Upper lobe of left lung (tissue), 6 donors: ENCODE measurements at regions not wholly inside any gene's neighbourhood (a gene's known extent, or its start where the extent isn't known, plus 50 kb on each side); places are given as distances from the start of the nearest gene placed in this dataset.

Experiments used
- ATAC-seq, 2 donors: fragments of 200-7000 bp; cut with Tn5 transposase; one replicate each; pipeline ENCODE4 v1.9.1; 2022; ENCODE audit warnings: mild to moderate bottlenecking in 2 of 2, moderate library complexity in 2 of 2; ENCODE audit not compliant: low FRiP score in 2 of 2
- DNase-seq, 2 donors: peaks; one replicate each; pipeline ENCODE4 v3.0.0-alpha.2; 2019 to 2020
- H3K27ac ChIP-seq, 4 donors: fragments of 200-600 bp; sonication (generic); one replicate each; pipeline ENCODE4 v1.5.1; 2016 to 2019
- H3K27me3 ChIP-seq, 4 donors: fragments of 200-600 bp; sonication (generic); one replicate each; pipeline ENCODE4 v1.5.1; 2017 to 2019
- H3K36me3 ChIP-seq, 4 donors: fragments of 200-600 bp; sonication (generic); one replicate each; pipeline ENCODE4 v1.5.1; 2016 to 2019
- H3K4me1 ChIP-seq, 4 donors: fragments of 200-600 bp; sonication (generic); one replicate each; pipeline ENCODE4 v1.5.1; 2018 to 2019
- H3K4me3 ChIP-seq, 4 donors: fragments of 200-600 bp; sonication (generic); one replicate each; pipeline ENCODE4 v1.5.1; 2017 to 2019; ENCODE audit warnings: mild to moderate bottlenecking in 2 of 4, moderate library complexity in 1 of 4
- H3K9me3 ChIP-seq, 4 donors: fragments of 200-600 bp; sonication (generic); one replicate each; pipeline ENCODE4 v1.5.1; 2018 to 2019
- EP300 ChIP-seq, 4 donors: sonication (generic); formaldehyde crosslinking; IDR thresholded peaks; one replicate each; pipeline ENCODE4 v1.5.1; 2017; ENCODE audit warnings: antibody characterized with exemption in 4 of 4, control low read depth in 2 of 4
- POLR2A ChIP-seq, 4 donors: fragments of 450-650 bp; IDR thresholded peaks; one replicate each; pipeline ENCODE4 v1.5.1; 2016 to 2017; ENCODE audit warnings: antibody characterized with exemption in 4 of 4, mild to moderate bottlenecking in 2 of 4
- POLR2AphosphoS5 ChIP-seq, 2 donors: sonication (generic); formaldehyde crosslinking; IDR thresholded peaks; one replicate each; pipeline ENCODE4 v1.5.1; 2017; ENCODE audit warnings: antibody characterized with exemption in 2 of 2
- WGBS, 2 donors: methylation state at CpG; one replicate each; pipeline ENCODE4 v1.1.5; 2017 to 2018; 5-methylcytosine and 5-hydroxymethylcytosine counted together
- TF ChIP-seq, protein P1 (sequence below), 6 experiments: fragments of 450-650 bp in 4 of 6; fragments of 200-600 bp in 2 of 6; sonication (generic) in 2 of 6; IDR thresholded peaks; one replicate each; pipeline ENCODE4 v1.5.1; 2016 to 2019; ENCODE audit warnings: antibody characterized with exemption in 6 of 6
- donor health status: DM: no; HTN: no; CAD: no; lungs with moderate emphysema.
- donor health status: DM: no; HTN: yes; CAD: no; lungs with severe emphysema.

DNA sequence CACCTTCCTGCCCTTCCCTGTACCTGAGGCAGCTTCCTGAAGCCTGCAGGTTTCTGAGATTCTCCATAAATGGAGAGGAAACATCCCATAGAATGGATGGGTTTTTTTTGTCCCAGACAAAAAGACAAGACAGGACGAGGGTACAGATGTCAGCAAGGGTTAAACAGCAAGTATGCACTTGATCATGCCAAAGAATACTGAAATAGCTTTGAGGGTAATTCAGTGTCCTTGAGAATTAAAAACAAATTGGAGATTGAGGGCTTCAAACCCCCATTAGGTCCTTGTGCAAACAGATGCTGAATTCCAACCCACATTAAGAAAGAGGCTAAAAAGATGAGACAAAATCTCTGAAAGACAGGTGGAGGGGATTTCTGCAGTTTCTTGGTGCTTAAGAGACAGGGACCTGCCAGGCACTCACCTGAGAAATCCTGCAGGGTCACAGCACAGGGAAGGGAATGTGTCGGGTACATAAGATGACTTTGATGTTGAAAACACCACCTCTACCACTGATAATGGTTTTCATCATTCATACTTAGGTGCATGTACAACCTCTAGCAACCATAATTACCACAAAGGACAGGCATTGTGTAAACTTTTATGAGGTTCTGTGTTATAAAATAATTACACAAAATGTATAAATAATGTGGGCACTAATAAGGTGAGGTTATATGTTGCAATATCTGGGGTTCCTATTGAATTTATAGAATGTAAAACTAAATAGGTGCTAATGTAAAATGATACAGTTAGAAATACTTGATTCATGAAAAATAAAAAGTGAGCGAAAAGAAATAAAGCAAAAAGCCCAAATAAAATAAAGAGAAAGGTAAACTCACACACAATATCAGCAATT lies 107.1 kb upstream of the TOP3B start:
- no peak for DNase-seq
- no peaks in the 10 kb centered on the region for H3K27me3 ChIP-seq
- no peaks in the 10 kb centered on the region for H3K4me1 ChIP-seq
- H3K4me3 ChIP-seq: no peak overlapping the region
- WGBS, 2 donors: 62 to 68% methylated on average over 3 of the region's 3 CpGs
- H3K27ac ChIP-seq: no peak overlapping the region
- no peaks in the 10 kb centered on the region for H3K9me3 ChIP-seq
- no peaks in the 10 kb centered on the region for H3K36me3 ChIP-seq
- ATAC-seq: no peak
- TF ChIP-seq POLR2A (IDR thresholded peaks at IDR 0.05) (no peak), EP300 (IDR thresholded peaks at IDR 0.05) (no peak), POLR2AphosphoS5 (IDR thresholded peaks at IDR 0.05) (no peak)
- TF ChIP-seq, protein P1, sequence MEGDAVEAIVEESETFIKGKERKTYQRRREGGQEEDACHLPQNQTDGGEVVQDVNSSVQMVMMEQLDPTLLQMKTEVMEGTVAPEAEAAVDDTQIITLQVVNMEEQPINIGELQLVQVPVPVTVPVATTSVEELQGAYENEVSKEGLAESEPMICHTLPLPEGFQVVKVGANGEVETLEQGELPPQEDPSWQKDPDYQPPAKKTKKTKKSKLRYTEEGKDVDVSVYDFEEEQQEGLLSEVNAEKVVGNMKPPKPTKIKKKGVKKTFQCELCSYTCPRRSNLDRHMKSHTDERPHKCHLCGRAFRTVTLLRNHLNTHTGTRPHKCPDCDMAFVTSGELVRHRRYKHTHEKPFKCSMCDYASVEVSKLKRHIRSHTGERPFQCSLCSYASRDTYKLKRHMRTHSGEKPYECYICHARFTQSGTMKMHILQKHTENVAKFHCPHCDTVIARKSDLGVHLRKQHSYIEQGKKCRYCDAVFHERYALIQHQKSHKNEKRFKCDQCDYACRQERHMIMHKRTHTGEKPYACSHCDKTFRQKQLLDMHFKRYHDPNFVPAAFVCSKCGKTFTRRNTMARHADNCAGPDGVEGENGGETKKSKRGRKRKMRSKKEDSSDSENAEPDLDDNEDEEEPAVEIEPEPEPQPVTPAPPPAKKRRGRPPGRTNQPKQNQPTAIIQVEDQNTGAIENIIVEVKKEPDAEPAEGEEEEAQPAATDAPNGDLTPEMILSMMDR (IDR thresholded peaks at IDR 0.05): no peak

DNA sequence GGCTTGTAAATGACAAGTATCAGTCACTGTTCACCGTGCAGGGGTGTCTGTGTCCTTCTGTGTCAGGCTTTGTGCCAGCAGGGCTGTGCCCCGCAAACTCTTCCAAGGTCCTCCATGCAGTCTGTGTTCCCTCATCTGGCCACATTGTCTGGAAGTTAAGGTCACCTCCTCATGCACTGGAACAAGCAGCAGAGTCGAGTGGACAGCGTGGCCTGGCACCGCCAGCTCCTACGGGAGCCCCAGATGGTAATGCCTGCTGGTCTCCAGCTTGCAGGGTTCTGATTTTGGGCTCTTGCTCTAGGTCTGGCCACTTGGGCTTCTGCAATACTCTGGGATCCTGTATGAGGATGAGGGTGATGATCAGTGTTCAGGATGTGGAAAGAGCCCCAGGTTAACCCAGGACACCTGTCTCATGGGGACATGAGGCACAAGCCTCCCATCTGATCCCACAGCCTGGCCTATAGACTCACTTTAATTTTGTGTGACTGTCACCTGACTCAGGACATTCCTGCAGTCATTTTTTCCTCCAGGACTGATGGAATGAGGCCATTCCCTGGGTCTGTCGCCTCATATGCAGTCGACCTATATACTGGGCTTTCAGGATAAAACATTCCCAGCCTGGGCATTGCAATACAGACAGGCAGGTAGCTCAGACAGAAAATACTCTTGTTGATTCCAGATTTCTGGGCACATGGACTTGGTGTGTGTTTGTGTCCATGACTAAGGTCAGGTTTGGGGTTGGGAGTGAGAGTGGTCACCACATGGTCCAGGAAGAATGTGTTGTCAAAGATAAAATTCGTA lies 106.3 kb upstream of the TOP3B start:
- DNase-seq: peak in 1 of 2 donors; percentile 36
- WGBS, 2 donors: 71 to 77% methylated on average over 7 to 9 of the region's 9 CpGs
- Histone ChIP-seq H3K4me3 (no peak overlapping the region), H3K9me3 (no peaks in the 10 kb centered on the region), H3K4me1 (no peaks in the 10 kb centered on the region), H3K27ac (no peak overlapping the region), H3K36me3 (no peaks in the 10 kb centered on the region), H3K27me3 (no peaks in the 10 kb centered on the region)
- no peak for ATAC-seq
- TF ChIP-seq EP300 (IDR thresholded peaks at IDR 0.05): no peak
- TF ChIP-seq, protein P1 (IDR thresholded peaks at IDR 0.05): no peak
- TF ChIP-seq POLR2AphosphoS5 (IDR thresholded peaks at IDR 0.05): no peak
- no peak for TF ChIP-seq POLR2A (IDR thresholded peaks at IDR 0.05)

DNA sequence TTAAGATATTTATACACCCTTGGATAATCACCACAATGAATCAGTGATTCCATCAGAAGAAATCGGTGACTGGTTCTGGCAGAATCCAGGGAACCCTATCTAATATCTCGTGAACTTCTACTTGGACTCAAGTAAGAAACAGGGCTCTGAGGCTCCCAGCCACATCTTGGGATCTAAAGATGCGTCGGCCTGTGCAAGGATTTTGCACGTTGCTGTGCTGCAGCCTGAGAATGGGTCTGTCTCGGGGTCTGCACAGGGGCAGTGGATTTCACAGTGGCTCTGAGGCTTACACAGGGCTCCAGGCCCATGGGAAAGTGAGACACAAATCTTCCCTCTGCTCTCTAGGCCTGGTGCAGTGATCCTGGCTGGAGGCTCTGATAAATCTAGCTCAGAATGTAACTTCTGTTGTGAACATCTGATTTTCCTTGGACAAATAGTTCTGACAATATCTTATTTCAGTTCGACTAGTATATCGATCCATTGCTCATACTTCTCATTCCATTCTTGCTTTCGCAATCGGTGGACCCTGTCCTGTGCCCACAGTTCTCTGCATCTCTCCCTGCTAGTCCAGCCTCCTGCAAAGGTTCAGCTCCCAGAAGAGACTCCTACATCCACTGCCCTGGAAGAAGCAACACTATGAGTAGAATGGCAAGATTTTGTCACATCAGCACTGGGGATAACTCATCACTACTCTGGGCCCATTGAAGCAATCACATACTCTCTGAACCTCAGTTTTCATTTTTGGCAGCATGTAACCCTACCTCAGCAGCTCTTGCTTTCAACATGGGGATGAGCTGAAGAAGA lies 105.5 kb upstream of the TOP3B start:
- no peak for ATAC-seq
- DNase-seq: no peak
- H3K27me3 ChIP-seq: no peaks in the 10 kb centered on the region
- TF ChIP-seq POLR2AphosphoS5 (IDR thresholded peaks at IDR 0.05) (no peak), EP300 (IDR thresholded peaks at IDR 0.05) (no peak)
- no peaks in the 10 kb centered on the region for H3K4me1 ChIP-seq
- H3K9me3 ChIP-seq: no peaks in the 10 kb centered on the region
- WGBS, 2 donors: 87 to 88% methylated on average over 10 of the region's 10 CpGs
- no peak overlapping the region for H3K4me3 ChIP-seq
- H3K36me3 ChIP-seq: no peaks in the 10 kb centered on the region
- H3K27ac ChIP-seq: no peak overlapping the region

DNA sequence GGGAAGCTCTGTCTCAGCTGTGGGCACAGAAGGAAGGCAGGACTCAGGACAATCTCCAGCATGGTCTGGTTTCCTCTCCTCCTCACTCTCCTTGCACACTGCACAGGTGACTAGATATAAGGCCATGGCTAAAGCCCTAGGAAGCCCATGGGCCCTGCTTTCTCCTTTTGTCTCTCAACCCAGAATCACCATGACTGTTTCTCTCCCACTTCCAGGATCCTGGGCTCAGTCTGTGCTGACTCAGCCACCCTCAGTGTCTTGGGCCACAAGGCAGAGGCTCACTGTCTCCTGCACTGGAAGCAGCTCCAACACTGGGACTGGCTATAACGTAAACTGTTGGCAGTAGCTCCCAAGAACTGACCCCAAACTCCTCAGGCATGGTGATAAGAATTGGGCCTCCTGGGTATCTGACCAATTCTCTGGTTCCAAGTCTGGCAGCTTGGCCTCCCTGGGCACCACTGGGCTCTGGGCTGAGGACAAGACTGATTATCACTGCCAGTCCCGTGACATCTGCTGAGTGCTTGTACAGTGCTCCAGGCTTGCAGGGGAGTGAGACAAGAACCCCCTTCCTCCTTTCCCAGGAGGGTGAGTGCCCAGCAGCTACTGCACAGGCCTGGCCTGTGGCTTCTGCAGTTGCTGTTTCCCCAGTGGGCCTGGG lies 104.0 kb upstream of the TOP3B start:
- Histone ChIP-seq H3K27ac (no peak overlapping the region), H3K4me3 (no peak overlapping the region), H3K9me3 (no peaks in the 10 kb centered on the region), H3K4me1 (no peaks in the 10 kb centered on the region), H3K27me3 (no peaks in the 10 kb centered on the region), H3K36me3 (no peaks in the 10 kb centered on the region)
- DNase-seq (peak in 1 of 2 donors; percentile 32), ATAC-seq (peak in 1 of 2 donors; percentile 43)
- 50 to 74% methylated on average over 1 to 2 of the region's 2 CpGs for WGBS, 2 donors
- no peak for TF ChIP-seq POLR2AphosphoS5 (IDR thresholded peaks at IDR 0.05)

DNA sequence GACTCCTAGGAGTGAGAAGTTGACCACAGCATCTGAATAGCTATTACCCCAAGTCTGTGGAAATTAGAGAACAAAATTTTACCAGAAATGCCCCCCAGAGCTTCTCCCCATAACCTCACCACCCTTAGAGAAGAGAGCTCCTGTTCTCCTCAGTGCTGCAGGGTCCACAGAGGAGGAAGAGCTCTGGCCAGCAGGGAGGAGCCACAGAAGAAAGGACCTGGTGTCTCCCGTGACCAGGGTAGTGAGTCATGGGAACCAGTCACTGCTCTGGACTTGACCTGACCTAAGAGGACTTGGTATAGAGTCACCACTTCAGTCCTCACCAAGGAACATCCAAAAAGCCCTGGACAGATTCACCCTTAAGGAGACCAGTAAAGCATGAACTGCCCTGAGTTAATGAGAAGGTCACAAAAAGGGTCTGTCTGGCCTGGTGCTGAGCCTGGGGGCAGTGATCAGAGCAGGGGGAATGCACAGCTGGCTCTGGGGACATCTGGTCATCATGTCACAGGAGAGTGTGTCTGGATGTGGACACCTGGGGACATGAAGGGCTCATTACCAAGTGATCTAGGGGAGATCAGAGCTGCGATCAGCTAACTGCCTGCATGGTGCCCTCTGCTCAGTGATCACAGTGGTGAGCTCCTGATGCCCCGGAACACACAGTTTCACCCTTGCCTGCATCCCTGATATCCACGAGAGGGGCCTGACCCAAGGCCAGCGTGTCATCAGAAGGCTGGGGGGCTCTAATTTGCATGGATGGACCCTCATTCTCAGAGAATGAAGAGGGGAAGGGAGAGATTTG lies 103.3 kb upstream of the TOP3B start:
- Histone ChIP-seq H3K36me3 (no peaks in the 10 kb centered on the region), H3K4me3 (no peak overlapping the region), H3K4me1 (no peaks in the 10 kb centered on the region), H3K27ac (no peak overlapping the region), H3K27me3 (no peaks in the 10 kb centered on the region), H3K9me3 (no peaks in the 10 kb centered on the region)
- DNase-seq (peak in 1 of 2 donors; percentile 62), ATAC-seq (peak; percentile 28 to 64)
- TF ChIP-seq EP300 (IDR thresholded peaks at IDR 0.05): no peak
- TF ChIP-seq, protein P1 (IDR thresholded peaks at IDR 0.05): no peak
- no peak for TF ChIP-seq POLR2AphosphoS5 (IDR thresholded peaks at IDR 0.05)
- TF ChIP-seq POLR2A (IDR thresholded peaks at IDR 0.05): no peak
- WGBS, 2 donors: 53 to 76% methylated on average over 3 to 5 of the region's 5 CpGs
